ENCODE measurements at regions not wholly inside any gene's neighbourhood (a gene's known extent, or its start where the extent isn't known, plus 50 kb on each side); places are given as distances from the start of the nearest gene placed in this dataset.

GRCh38 chr12:85679296-85679695, 156.9 kb downstream of the RASSF9 start:
- Histone ChIP-seq H3K4me3 (ENCODE audit: low read length) (no peak overlapping the region), H3K4me1 (ENCODE audit: low read length) (no peaks in the 10 kb centered on the region), H3K27me3 (ENCODE audit: low read depth, low read length) (no peaks in the 10 kb centered on the region), H2AFZ (ENCODE audit: low read depth, low read length) (no peak overlapping the region), H3K36me3 (replicated peaks; ENCODE audit: low read depth, low read length) (no peaks in the 10 kb centered on the region), H3K9ac (ENCODE audit: low read length) (no peak overlapping the region), H4K20me1 (ENCODE audit: insufficient read depth, low read length) (no peaks in the 10 kb centered on the region), H3K9me3 (ENCODE audit: insufficient read depth, low read length) (peaks cover 4% of the 10 kb centered on the region; the same call in 1 of the 2 replicates), H3K27ac (ENCODE audit: low read length) (no peak overlapping the region), H3K79me2 (ENCODE audit: low read length) (no peaks in the 10 kb centered on the region), H3K4me2 (ENCODE audit: low read length) (no peak overlapping the region)
- no peak for TF ChIP-seq CTCF (IDR thresholded peaks at IDR 0.05; ENCODE audit: low read depth, low read length)
- no peak for TF ChIP-seq EZH2phosphoT487 (IDR thresholded peaks at IDR 0.05; ENCODE audit: low read depth)

DNA sequence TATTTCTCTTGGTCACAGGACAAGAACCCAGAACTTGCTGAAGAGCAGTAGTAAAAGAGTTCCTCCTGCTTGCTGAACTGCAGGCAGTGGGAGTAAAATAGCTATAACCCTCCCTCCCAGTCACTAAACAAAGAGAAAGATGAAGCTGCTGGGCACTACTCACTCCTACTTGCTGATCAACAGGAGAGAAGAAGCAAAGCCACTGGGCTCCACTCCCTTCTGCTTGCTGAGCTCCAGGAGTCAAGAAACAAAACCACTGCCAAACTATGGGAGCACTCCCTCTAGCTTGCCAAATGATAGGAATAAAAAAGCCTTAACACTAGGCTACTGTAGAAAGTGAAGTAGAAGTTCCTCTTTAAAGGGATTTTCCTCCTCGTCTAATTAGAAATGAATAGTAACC, 155.3 kb downstream of the RASSF9 start:
- no peak overlapping the region for H3K27ac ChIP-seq (ENCODE audit: low read length)
- H3K4me1 ChIP-seq (ENCODE audit: low read length): no peaks in the 10 kb centered on the region
- no peak overlapping the region for H3K4me3 ChIP-seq (ENCODE audit: low read length)
- no peak overlapping the region for H3K4me2 ChIP-seq (ENCODE audit: low read length)
- no peaks in the 10 kb centered on the region for H4K20me1 ChIP-seq (ENCODE audit: insufficient read depth, low read length)
- no peaks in the 10 kb centered on the region for H3K27me3 ChIP-seq (ENCODE audit: low read depth, low read length)
- no peak for TF ChIP-seq EZH2phosphoT487 (IDR thresholded peaks at IDR 0.05; ENCODE audit: low read depth)
- no peak for TF ChIP-seq CTCF (IDR thresholded peaks at IDR 0.05; ENCODE audit: low read depth, low read length)
- no peak overlapping the region for H2AFZ ChIP-seq (ENCODE audit: low read depth, low read length)
- H3K9me3 ChIP-seq (ENCODE audit: insufficient read depth, low read length): peaks cover 4% of the 10 kb centered on the region; the same call in 1 of the 2 replicates
- H3K79me2 ChIP-seq (ENCODE audit: low read length): no peaks in the 10 kb centered on the region
- no peak overlapping the region for H3K9ac ChIP-seq (ENCODE audit: low read length)
- H3K36me3 ChIP-seq (replicated peaks; ENCODE audit: low read depth, low read length): no peaks in the 10 kb centered on the region

DNA sequence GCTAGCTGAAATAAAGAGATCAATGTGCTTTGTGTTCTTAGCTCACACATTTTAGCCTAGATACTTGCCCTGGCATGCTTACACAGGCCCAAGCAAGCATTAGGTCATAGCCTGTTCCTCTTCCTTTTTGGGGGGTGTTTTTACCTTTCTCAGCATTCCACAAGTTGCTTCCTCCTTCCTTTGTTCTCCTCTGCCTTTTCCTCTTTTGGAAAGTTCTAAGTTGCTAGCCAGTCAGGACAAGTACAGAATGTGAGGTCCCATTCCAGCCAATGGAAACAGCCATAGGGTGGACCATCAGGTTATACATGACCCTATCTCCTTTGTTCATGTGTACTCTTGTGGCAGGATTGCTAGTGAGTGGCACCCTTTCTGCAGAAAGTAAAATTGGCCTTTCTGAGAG, 154.9 kb downstream of the RASSF9 start:
- no peaks in the 10 kb centered on the region for H3K79me2 ChIP-seq (ENCODE audit: low read length)
- no peak overlapping the region for H2AFZ ChIP-seq (ENCODE audit: low read depth, low read length)
- H3K27ac ChIP-seq (ENCODE audit: low read length): no peak overlapping the region
- no peak overlapping the region for H3K4me2 ChIP-seq (ENCODE audit: low read length)
- H4K20me1 ChIP-seq (ENCODE audit: insufficient read depth, low read length): no peaks in the 10 kb centered on the region
- no peak for TF ChIP-seq CTCF (IDR thresholded peaks at IDR 0.05; ENCODE audit: low read depth, low read length)
- TF ChIP-seq EZH2phosphoT487 (IDR thresholded peaks at IDR 0.05; ENCODE audit: low read depth): no peak
- peaks cover 4% of the 10 kb centered on the region; the same call in 1 of the 2 replicates for H3K9me3 ChIP-seq (ENCODE audit: insufficient read depth, low read length)
- H3K4me3 ChIP-seq (ENCODE audit: low read length): no peak overlapping the region
- no peaks in the 10 kb centered on the region for H3K4me1 ChIP-seq (ENCODE audit: low read length)
- H3K27me3 ChIP-seq (ENCODE audit: low read depth, low read length): no peaks in the 10 kb centered on the region
- H3K36me3 ChIP-seq (replicated peaks; ENCODE audit: low read depth, low read length): no peaks in the 10 kb centered on the region
- no peak overlapping the region for H3K9ac ChIP-seq (ENCODE audit: low read length)

GRCh38 chr12:85683051-85683450, 153.2 kb downstream of the RASSF9 start:
- TF ChIP-seq CTCF (IDR thresholded peaks at IDR 0.05; ENCODE audit: low read depth, low read length): no peak
- no peak for TF ChIP-seq EZH2phosphoT487 (IDR thresholded peaks at IDR 0.05; ENCODE audit: low read depth)
- H3K27ac ChIP-seq (ENCODE audit: low read length): no peak overlapping the region
- peaks cover 4% of the 10 kb centered on the region; the same call in 1 of the 2 replicates for H3K9me3 ChIP-seq (ENCODE audit: insufficient read depth, low read length)
- H3K79me2 ChIP-seq (ENCODE audit: low read length): no peaks in the 10 kb centered on the region
- H3K27me3 ChIP-seq (ENCODE audit: low read depth, low read length): no peaks in the 10 kb centered on the region
- H3K4me2 ChIP-seq (ENCODE audit: low read length): no peak overlapping the region
- no peak overlapping the region for H3K4me3 ChIP-seq (ENCODE audit: low read length)
- no peak overlapping the region for H3K9ac ChIP-seq (ENCODE audit: low read length)
- H2AFZ ChIP-seq (ENCODE audit: low read depth, low read length): no peak overlapping the region
- H3K36me3 ChIP-seq (replicated peaks; ENCODE audit: low read depth, low read length): no peaks in the 10 kb centered on the region
- no peaks in the 10 kb centered on the region for H4K20me1 ChIP-seq (ENCODE audit: insufficient read depth, low read length)
- H3K4me1 ChIP-seq (ENCODE audit: low read length): no peaks in the 10 kb centered on the region
